ENCODE measurements at regions not wholly inside any gene's neighbourhood (a gene's known extent, or its start where the extent isn't known, plus 50 kb on each side); places are given as distances from the start of the nearest gene placed in this dataset.
"Not testable (repeated sequence)": the region's sequence is repeated elsewhere in the genome, so short reads cannot be mapped to it uniquely, and the experiment has no call there.

- TF ChIP-seq CTCF, POLR2A (IDR thresholded peaks at IDR 0.05): not testable (repeated sequence)
Observed at GRCh38 chr3:125779918-125780317, 184.6 kb upstream of the OSBPL11 start.

Data from right lobe of liver (tissue), 4 donors.